Progenitor cell of endocrine pancreas (in vitro differentiated cells): ENCODE measurements at regions not wholly inside any gene's neighbourhood (a gene's known extent, or its start where the extent isn't known, plus 50 kb on each side); places are given as distances from the start of the nearest gene placed in this dataset.

ENCODE experiments used
- DNase-seq: peaks from one replicate; pipeline ENCODE4 v3.0.0; 2021; ENCODE audit warnings: low spot score; ENCODE audit not compliant: unreplicated experiment
- H3K27ac Mint-ChIP-seq: 2 replicates; pipeline ENCODE4 v1.8.0; 2021; ENCODE audit warnings: mild to moderate bottlenecking, moderate library complexity, mixed read lengths
- H3K27me3 Mint-ChIP-seq: 2 replicates; pipeline ENCODE4 v1.8.0; 2021; ENCODE audit warnings: mixed read lengths
- H3K36me3 Mint-ChIP-seq: 2 replicates; pipeline ENCODE4 v1.8.0; 2022; ENCODE audit warnings: mixed read lengths; ENCODE audit not compliant: insufficient read depth
- H3K4me1 Mint-ChIP-seq: 2 replicates; pipeline ENCODE4 v1.8.0; 2021; ENCODE audit warnings: low read depth, mixed read lengths
- H3K4me3 Mint-ChIP-seq: 2 replicates; pipeline ENCODE4 v1.8.0; 2021; ENCODE audit warnings: low read depth, mild to moderate bottlenecking, moderate library complexity, mixed read lengths
- H3K9me3 Mint-ChIP-seq: 2 replicates; pipeline ENCODE4 v1.8.0; 2021; ENCODE audit warnings: low read depth, mixed read lengths
- CTCF ChIP-seq: fragments of 200-600 bp; sonication (generic); IDR thresholded peaks from one replicate; pipeline ENCODE4 v1.5.0; 2021; ENCODE audit warnings: antibody characterized with exemption, mild to moderate bottlenecking; ENCODE audit not compliant: unreplicated experiment

- H3K4me3 Mint-ChIP-seq, result no peak overlapping the region
- H3K27ac Mint-ChIP-seq, result no peak overlapping the region
- H3K36me3 Mint-ChIP-seq, result peaks cover under 1% of the 10 kb centered on the region
- H3K4me1 Mint-ChIP-seq, result no peaks in the 10 kb centered on the region
- no peak for DNase-seq
- no peaks in the 10 kb centered on the region for H3K27me3 Mint-ChIP-seq
- H3K9me3 Mint-ChIP-seq, result peaks cover 6% of the 10 kb centered on the region
- peak; percentile 14 for TF ChIP-seq CTCF
These were observed 226.8 kb upstream of the HS3ST5 start for GRCh38 chr6:114569669-114570068.

GRCh38 chr6:114564302-114564933 lies 221.6 kb upstream of the HS3ST5 start:
- no peak for DNase-seq
- Mint-ChIP-seq H3K36me3 (peaks cover 2% of the 10 kb centered on the region), H3K4me3 (no peak overlapping the region), H3K9me3 (peaks cover 16% of the 10 kb centered on the region), H3K27ac (no peak overlapping the region), H3K4me1 (no peaks in the 10 kb centered on the region), H3K27me3 (no peaks in the 10 kb centered on the region)
- no peak for TF ChIP-seq CTCF

GRCh38 chr6:114559419-114559818 lies 216.6 kb upstream of the HS3ST5 start:
- no peak for TF ChIP-seq CTCF
- Mint-ChIP-seq H3K27ac (no peak overlapping the region), H3K4me1 (no peaks in the 10 kb centered on the region)

GRCh38 chr6:114558153-114558552 lies 215.3 kb upstream of the HS3ST5 start:
- no peak overlapping the region for H3K27ac Mint-ChIP-seq
- H3K9me3 Mint-ChIP-seq, result peaks cover 15% of the 10 kb centered on the region

More at GRCh38 chr6:114559419-114559818, 216.6 kb upstream of the HS3ST5 start:
- Mint-ChIP-seq H3K36me3 (no peaks in the 10 kb centered on the region), H3K27me3 (no peaks in the 10 kb centered on the region), H3K9me3 (peaks cover 16% of the 10 kb centered on the region), H3K4me3 (no peak overlapping the region)
- DNase-seq, result no peak

GRCh38 chr6:114556846-114557488 lies 214.1 kb upstream of the HS3ST5 start:
- DNase-seq, result no peak
- Mint-ChIP-seq H3K36me3 (no peaks in the 10 kb centered on the region), H3K27me3 (no peaks in the 10 kb centered on the region), H3K9me3 (peaks cover 18% of the 10 kb centered on the region), H3K4me3 (no peak overlapping the region), H3K4me1 (no peaks in the 10 kb centered on the region), H3K27ac (no peak overlapping the region)
- TF ChIP-seq CTCF, result no peak

More at GRCh38 chr6:114558153-114558552, 215.3 kb upstream of the HS3ST5 start:
- Mint-ChIP-seq H3K4me3 (no peak overlapping the region), H3K4me1 (no peaks in the 10 kb centered on the region), H3K27me3 (no peaks in the 10 kb centered on the region), H3K36me3 (no peaks in the 10 kb centered on the region)
- no peak for TF ChIP-seq CTCF
- DNase-seq, result no peak
